MCF 10A (cell line): ENCODE measurements at regions not wholly inside any gene's neighbourhood (a gene's known extent, or its start where the extent isn't known, plus 50 kb on each side); places are given as distances from the start of the nearest gene placed in this dataset.

Experiments used
- BruUV-seq: library from RNA; stranded (reverse); fragments of 400-500 nt; replicated peaks from 2 replicates; lab custom pipeline; 2021; lab: Mats Ljungman, UMichigan
- CTCF ChIA-PET: fragments of 300-600 bp; sonication (Branson Sonifier 250); formaldehyde crosslinking; extraction: SDS; loops from one replicate; lab custom pipeline; 2021; ENCODE audit warnings: antibody characterized with exemption, inconsistent platforms; lab: Yijun Ruan, JAX
- POLR2A ChIA-PET: fragments of 300-600, 350-650 bp; sonication (Branson Sonifier 250); formaldehyde crosslinking; extraction: SDS; loops from one replicate; lab custom pipeline; 2020; ENCODE audit warnings: antibody characterized with exemption, inconsistent platforms; lab: Yijun Ruan, JAX
- DNase-seq: peaks from one replicate; pipeline ENCODE4 v3.0.0-alpha.2; 2018; ENCODE audit not compliant: unreplicated experiment
- H3K27ac Mint-ChIP-seq: one replicate; pipeline ENCODE4 v1.8.0; 2022; ENCODE audit warnings: mild to moderate bottlenecking, low read depth, mixed read lengths; ENCODE audit not compliant: unreplicated experiment
- H3K27me3 Mint-ChIP-seq: one replicate; pipeline ENCODE4 v1.8.0; 2022; ENCODE audit warnings: mixed read lengths; ENCODE audit not compliant: insufficient read depth, unreplicated experiment
- H3K36me3 Mint-ChIP-seq: one replicate; pipeline ENCODE4 v1.8.0; 2022; ENCODE audit warnings: mild to moderate bottlenecking, moderate library complexity, mixed read lengths; ENCODE audit not compliant: insufficient read depth, unreplicated experiment
- H3K4me1 Mint-ChIP-seq: one replicate; pipeline ENCODE4 v1.8.0; 2022; ENCODE audit warnings: mixed read lengths; ENCODE audit not compliant: insufficient read depth, unreplicated experiment
- H3K4me3 Mint-ChIP-seq: one replicate; pipeline ENCODE4 v1.8.0; 2022; ENCODE audit warnings: mild to moderate bottlenecking, moderate library complexity, mixed read lengths; ENCODE audit not compliant: unreplicated experiment
- H3K9me3 Mint-ChIP-seq: one replicate; pipeline ENCODE4 v1.8.0; 2022; ENCODE audit warnings: mixed read lengths; ENCODE audit not compliant: unreplicated experiment
- intact Hi-C: fragments of 100-400 bp; cut with micrococcal nuclease; formaldehyde crosslinking; loops from 2 replicates; pipeline ENCODE4 v1.14.1; 2022
- TF ChIP-seq, protein P1 (sequence below): fragments of 200-600 bp; IDR thresholded peaks from one replicate; pipeline ENCODE4 v1.8.0; 2022; ENCODE audit warnings: antibody characterized with exemption, mild to moderate bottlenecking; ENCODE audit not compliant: unreplicated experiment

DNA sequence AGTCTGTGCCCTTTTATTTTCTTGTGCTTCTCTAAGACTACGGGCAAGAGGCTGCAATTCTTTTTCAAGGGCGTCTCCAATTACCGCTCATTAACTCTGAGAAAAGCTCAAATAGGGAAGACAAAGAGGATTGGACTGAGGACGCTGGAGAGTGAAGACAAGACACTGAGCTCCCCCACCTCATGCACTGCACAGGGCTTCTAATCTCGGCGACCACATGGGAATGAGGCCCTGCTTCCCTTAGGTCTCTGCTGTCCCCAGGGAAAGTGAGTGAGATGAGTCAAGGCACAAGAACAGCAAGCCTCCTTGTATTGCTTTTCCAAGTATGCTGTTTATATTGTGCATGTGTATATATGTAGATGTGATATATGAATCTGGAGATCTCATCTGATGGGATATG, 392.2 kb upstream of the CFAP20DC start:
- H3K4me3 Mint-ChIP-seq = no peak overlapping the region
- BruUV-seq = no TSS peak
- no peaks in the 10 kb centered on the region for H3K9me3 Mint-ChIP-seq
- intact Hi-C loops = no loop called here
- DNase-seq = no peak
- ChIA-PET POLR2A (no interaction called here), CTCF (no interaction called here)
- TF ChIP-seq, protein P1, sequence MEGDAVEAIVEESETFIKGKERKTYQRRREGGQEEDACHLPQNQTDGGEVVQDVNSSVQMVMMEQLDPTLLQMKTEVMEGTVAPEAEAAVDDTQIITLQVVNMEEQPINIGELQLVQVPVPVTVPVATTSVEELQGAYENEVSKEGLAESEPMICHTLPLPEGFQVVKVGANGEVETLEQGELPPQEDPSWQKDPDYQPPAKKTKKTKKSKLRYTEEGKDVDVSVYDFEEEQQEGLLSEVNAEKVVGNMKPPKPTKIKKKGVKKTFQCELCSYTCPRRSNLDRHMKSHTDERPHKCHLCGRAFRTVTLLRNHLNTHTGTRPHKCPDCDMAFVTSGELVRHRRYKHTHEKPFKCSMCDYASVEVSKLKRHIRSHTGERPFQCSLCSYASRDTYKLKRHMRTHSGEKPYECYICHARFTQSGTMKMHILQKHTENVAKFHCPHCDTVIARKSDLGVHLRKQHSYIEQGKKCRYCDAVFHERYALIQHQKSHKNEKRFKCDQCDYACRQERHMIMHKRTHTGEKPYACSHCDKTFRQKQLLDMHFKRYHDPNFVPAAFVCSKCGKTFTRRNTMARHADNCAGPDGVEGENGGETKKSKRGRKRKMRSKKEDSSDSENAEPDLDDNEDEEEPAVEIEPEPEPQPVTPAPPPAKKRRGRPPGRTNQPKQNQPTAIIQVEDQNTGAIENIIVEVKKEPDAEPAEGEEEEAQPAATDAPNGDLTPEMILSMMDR = no peak
- peaks cover 6% of the 10 kb centered on the region for H3K4me1 Mint-ChIP-seq
- H3K27ac Mint-ChIP-seq = no peak overlapping the region
- H3K36me3 Mint-ChIP-seq = no peaks in the 10 kb centered on the region
- H3K27me3 Mint-ChIP-seq = no peaks in the 10 kb centered on the region

DNA sequence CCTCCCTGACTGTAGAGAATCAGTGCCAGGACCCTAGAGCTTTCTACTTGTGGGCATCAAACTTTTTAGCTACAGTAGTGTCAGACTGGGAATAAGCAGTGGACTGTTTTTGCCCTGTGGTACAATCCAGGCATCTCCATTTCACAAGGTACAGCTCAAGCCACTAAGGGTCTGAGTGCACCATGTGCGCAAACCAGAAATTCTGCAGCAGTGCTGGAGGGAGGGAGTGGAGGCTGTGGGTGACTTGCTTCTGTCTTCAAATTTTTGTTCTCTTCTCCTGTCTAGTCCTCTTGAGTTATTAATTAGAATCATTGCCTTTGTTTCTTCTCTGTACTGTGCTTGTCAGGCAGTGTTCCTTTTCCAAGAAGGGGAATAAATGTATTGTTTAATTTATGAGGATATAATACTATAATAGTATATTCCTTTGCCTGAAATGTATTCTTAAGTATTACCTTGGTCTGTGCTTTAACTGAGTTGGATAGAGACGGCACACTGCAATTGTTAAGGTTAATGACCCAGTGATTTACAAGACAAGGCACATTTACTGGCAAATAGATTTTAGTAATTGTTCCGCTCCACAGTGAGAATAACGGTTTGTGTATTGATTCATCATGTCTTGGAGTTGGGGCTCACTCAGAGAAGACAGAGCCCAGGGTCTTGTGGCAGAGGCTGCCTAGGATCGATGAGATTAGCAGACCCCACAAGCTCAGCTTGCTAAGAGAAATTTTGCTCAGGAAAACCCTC, 390.6 kb upstream of the CFAP20DC start:
- BruUV-seq = no TSS peak
- intact Hi-C loops = no loop called here
- TF ChIP-seq, protein P1 = no peak
- no peak for DNase-seq
- Mint-ChIP-seq H3K4me1 (no peaks in the 10 kb centered on the region), H3K27me3 (no peaks in the 10 kb centered on the region), H3K9me3 (no peaks in the 10 kb centered on the region), H3K4me3 (no peak overlapping the region), H3K27ac (no peak overlapping the region), H3K36me3 (no peaks in the 10 kb centered on the region)
- ChIA-PET CTCF (interaction anchor here (0.7 to 1.0 kb wide), 2 partner anchors 13 to 21 kb away, joined by 3 read pairs; no protein-coding TSS in a partner anchor), POLR2A (interaction anchor here (1.1 kb wide), 1 partner anchor 13 kb away, joined by 4 read pairs; no protein-coding TSS in a partner anchor)

DNA sequence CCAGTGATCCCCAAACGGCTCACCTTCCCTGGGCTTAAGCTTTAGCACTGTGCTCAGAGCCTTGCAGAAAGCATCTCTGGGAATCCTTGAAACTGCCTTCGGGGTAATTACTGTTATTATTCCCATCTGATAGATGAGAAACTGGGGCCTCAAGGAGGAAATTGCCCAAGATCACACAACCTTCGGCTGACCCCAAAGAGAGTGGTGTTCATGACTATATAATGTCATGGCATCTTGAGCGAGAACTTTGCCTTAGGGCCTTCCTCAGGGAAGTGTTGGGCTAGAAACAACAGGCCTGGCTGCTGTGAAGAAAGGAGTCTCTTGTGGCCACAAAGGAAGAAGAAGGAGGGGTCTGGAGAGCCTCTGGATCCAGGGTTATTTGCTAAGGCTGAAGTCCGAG, 388.7 kb upstream of the CFAP20DC start:
- Mint-ChIP-seq H3K36me3 (no peaks in the 10 kb centered on the region), H3K27me3 (no peaks in the 10 kb centered on the region), H3K4me1 (no peaks in the 10 kb centered on the region), H3K4me3 (no peak overlapping the region), H3K9me3 (no peaks in the 10 kb centered on the region), H3K27ac (no peak overlapping the region)
- DNase-seq = no peak
- CTCF ChIA-PET = no interaction called here
- TF ChIP-seq, protein P1 = no peak
- intact Hi-C loops = no loop called here
- BruUV-seq = no TSS peak
- POLR2A ChIA-PET = no interaction called here

DNA sequence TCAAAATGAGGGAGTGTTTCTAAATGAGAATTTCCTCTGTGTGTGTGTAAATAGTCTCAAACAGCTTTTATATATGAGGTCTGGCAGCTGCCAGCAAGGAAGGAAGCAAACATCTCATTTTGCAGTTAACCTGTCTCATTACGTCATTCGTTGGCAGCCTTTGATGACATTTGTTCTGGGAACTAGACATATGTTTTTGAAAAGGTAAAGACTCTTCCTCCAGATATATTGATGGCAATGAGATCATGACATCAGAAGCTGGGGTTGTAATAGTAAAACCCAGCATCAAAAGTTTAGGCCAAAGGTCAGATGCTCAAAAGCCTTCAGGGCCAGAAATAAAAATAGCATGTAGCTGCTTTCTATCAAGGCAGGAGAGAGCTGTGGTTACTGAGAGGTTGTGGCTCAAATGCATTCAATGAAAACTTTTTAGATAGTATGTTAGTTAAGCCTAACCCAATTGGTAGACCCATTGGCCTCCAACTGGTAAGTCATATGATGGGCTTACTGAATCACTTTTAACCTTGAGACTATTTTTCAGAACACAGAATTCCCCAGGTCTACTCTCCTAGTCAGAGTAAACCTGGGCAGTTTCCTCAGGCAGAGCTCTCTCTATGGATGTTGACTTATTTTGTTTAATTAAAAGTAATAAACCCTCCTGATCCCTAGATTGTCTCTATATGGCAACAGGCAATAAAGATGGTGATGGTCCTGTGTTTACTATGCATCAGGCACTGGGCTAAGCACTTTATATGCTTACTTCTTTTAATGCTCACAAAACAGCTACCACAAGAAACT, 386.5 kb upstream of the CFAP20DC start:
- intact Hi-C loops = no loop called here
- POLR2A ChIA-PET = interaction anchor here (0.6 to 0.8 kb wide), 2 partner anchors 11 to 337 kb away, joined by 4 to 5 read pairs; no protein-coding TSS in a partner anchor
- no peaks in the 10 kb centered on the region for H3K36me3 Mint-ChIP-seq

More for the DNA sequence above, 386.5 kb upstream of the CFAP20DC start:
- BruUV-seq = no TSS peak
- no peak overlapping the region for H3K4me3 Mint-ChIP-seq
- TF ChIP-seq, protein P1 = no peak
- no peak overlapping the region for H3K27ac Mint-ChIP-seq
- H3K27me3 Mint-ChIP-seq = no peaks in the 10 kb centered on the region
- no peak for DNase-seq
- no peaks in the 10 kb centered on the region for H3K9me3 Mint-ChIP-seq
- CTCF ChIA-PET = interaction anchor here (0.7 to 1.1 kb wide), 2 partner anchors 72 to 321 kb away, joined by 3 to 4 read pairs; no protein-coding TSS in a partner anchor
- no peaks in the 10 kb centered on the region for H3K4me1 Mint-ChIP-seq
